GM23248 (cell line): ENCODE measurements at regions not wholly inside any gene's neighbourhood (a gene's known extent, or its start where the extent isn't known, plus 50 kb on each side); places are given as distances from the start of the nearest gene placed in this dataset.

Experiments
- DNase-seq: peaks from one replicate; pipeline ENCODE4 v3.0.0-alpha.2; 2015
- H2AFZ ChIP-seq: fragments of 200-600 bp; sonication (generic); 2 replicates; pipeline ENCODE4 v1.6.1; 2016; ENCODE audit warnings: antibody characterized with exemption
- H3F3A ChIP-seq: fragments of 200-600 bp; sonication (generic); 2 replicates; pipeline ENCODE4 v1.6.1; 2016; ENCODE audit warnings: mild to moderate bottlenecking, antibody characterized with exemption, mixed run types; ENCODE audit not compliant: insufficient read depth
- H3K27ac ChIP-seq: fragments of 200-600 bp; sonication (generic); 2 replicates; pipeline ENCODE4 v1.5.1; 2016; ENCODE audit warnings: mild to moderate bottlenecking
- H3K27me3 ChIP-seq: fragments of 200-600 bp; sonication (generic); replicated peaks from 2 replicates; pipeline ENCODE4 v1.6.1; 2016; ENCODE audit warnings: mild to moderate bottlenecking; ENCODE audit not compliant: insufficient read depth
- H3K36me3 ChIP-seq: fragments of 200-600 bp; sonication (generic); 2 replicates; pipeline ENCODE4 v1.6.1; 2016; ENCODE audit warnings: low read depth, mild to moderate bottlenecking
- H3K4me1 ChIP-seq: fragments of 200-600 bp; sonication (generic); 2 replicates; pipeline ENCODE4 v1.6.1; 2016; ENCODE audit warnings: mild to moderate bottlenecking; ENCODE audit not compliant: insufficient read depth
- H3K4me2 ChIP-seq: fragments of 200-600 bp; sonication (generic); one replicate; pipeline ENCODE4 v1.6.1; 2016; ENCODE audit warnings: mild to moderate bottlenecking; ENCODE audit not compliant: unreplicated experiment
- H3K4me3 ChIP-seq: fragments of 200-600 bp; sonication (generic); 2 replicates; pipeline ENCODE4 v1.5.1; 2016; ENCODE audit warnings: mild to moderate bottlenecking
- H3K79me2 ChIP-seq: fragments of 200-600 bp; sonication (generic); 2 replicates; pipeline ENCODE4 v1.6.1; 2016; ENCODE audit warnings: mild to moderate bottlenecking; ENCODE audit not compliant: insufficient read depth
- H3K9ac ChIP-seq: fragments of 200-600 bp; sonication (generic); 2 replicates; pipeline ENCODE4 v1.6.1; 2016; ENCODE audit warnings: mild to moderate bottlenecking
- H3K9me2 ChIP-seq: fragments of 200-600 bp; sonication (generic); 2 replicates; pipeline ENCODE4 v1.6.1; 2016; ENCODE audit warnings: mixed run types, mild to moderate bottlenecking, moderate library complexity; ENCODE audit not compliant: insufficient read depth
- H3K9me3 ChIP-seq: fragments of 200-600 bp; sonication (generic); one replicate; pipeline ENCODE4 v1.6.1; 2017; ENCODE audit warnings: low read depth
- H4K20me1 ChIP-seq: fragments of 200-600 bp; sonication (generic); 2 replicates; pipeline ENCODE4 v1.6.0; 2016; ENCODE audit not compliant: insufficient read depth
- EZH2 ChIP-seq: fragments of 200-600 bp; sonication (generic); IDR thresholded peaks from 2 replicates; pipeline ENCODE4 v1.6.1; 2018; ENCODE audit warnings: antibody characterized with exemption, mild to moderate bottlenecking; ENCODE audit not compliant: insufficient read depth, poor library complexity, severe bottlenecking
- EZH2phosphoT487 ChIP-seq: fragments of 200-600 bp; sonication (generic); IDR thresholded peaks from 2 replicates; pipeline ENCODE4 v1.6.1; 2018; ENCODE audit warnings: antibody characterized with exemption, moderate library complexity, mild to moderate bottlenecking, low read depth; ENCODE audit not compliant: insufficient read depth
- WGBS, 2 experiments: methylation state at CpG; one replicate each; pipeline ENCODE4 v1.1.6; 2015 to 2017; ENCODE audit warnings: low lambda C conversion rate in 2 of 2, low coverage in 1 of 2; ENCODE audit errors: missing lambda C conversion rate in 2 of 2; 5-methylcytosine and 5-hydroxymethylcytosine counted together
- in situ Hi-C: fragments of 300-500 bp; cut with MboI; formaldehyde crosslinking; loops from 2 replicates; pipeline ENCODE4 v1.15.0; 2020

DNA sequence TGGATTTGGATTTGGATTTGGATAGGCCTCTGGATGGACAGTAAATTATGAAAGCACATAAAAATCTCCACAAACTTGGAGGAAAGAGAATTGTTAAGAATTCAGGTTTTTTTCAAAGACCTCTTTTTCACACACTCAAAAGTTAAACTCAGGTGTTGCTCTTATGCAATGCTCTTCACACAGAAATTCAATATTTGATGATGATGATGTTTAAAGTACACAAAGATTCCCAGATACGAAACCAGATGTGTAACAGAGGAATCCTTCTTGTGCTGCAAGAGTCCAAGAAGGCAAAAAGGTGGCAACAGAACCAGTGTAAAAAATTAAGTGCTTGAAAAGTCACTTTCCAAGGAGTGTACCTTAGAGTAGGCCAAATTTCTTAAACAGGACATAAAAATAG, 75.8 kb upstream of the SPATS2L start:
- Histone ChIP-seq H3K9me3 (no peaks in the 10 kb centered on the region), H3K9me2 (no peaks in the 10 kb centered on the region), H3K9ac (no peak overlapping the region), H3K27me3 (no peaks in the 10 kb centered on the region), H3K79me2 (no peaks in the 10 kb centered on the region), H4K20me1 (no peaks in the 10 kb centered on the region), H3K4me2 (no peak overlapping the region), H3K4me1 (no peaks in the 10 kb centered on the region), H3K27ac (no peak overlapping the region), H3K36me3 (no peaks in the 10 kb centered on the region), H3F3A (no peaks in the 10 kb centered on the region), H2AFZ (no peak overlapping the region), H3K4me3 (no peak overlapping the region)
- TF ChIP-seq EZH2 (no peak), EZH2phosphoT487 (no peak)
- 31 to 36% methylated on average over 1 of the region's 1 CpG for WGBS, 2 experiments
- no peak for DNase-seq
- in situ Hi-C loops = no loop called here

DNA sequence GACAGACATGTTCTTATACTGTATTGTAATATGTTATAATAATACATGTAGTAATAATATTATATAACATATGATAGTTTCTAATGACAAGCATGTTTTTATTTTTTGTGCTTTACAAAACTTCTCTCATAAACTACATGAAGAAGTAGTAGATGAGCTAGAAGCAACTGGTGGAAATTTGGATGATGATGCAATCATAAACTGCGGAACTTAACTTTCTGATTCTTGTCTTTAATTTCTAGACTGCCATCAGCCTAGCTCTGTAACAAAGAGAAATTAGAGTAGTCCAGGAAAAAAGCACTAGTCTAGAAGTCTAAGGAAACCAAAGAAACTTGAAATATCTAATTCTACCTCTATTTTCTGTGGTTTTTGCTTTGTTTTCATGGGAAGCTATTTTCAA, 71.0 kb upstream of the SPATS2L start:
- in situ Hi-C loops = no loop called here
- no peaks in the 10 kb centered on the region for H3K9me2 ChIP-seq
- no peaks in the 10 kb centered on the region for H3F3A ChIP-seq
- no peaks in the 10 kb centered on the region for H3K4me1 ChIP-seq
- DNase-seq = no peak
- H3K9ac ChIP-seq = no peak overlapping the region
- no peaks in the 10 kb centered on the region for H3K27me3 ChIP-seq
- H3K79me2 ChIP-seq = no peaks in the 10 kb centered on the region
- H4K20me1 ChIP-seq = no peaks in the 10 kb centered on the region
- TF ChIP-seq EZH2 = no peak
- no peak for TF ChIP-seq EZH2phosphoT487
- WGBS, 2 experiments = 98 to 100% methylated on average over 1 of the region's 1 CpG
- no peak overlapping the region for H3K27ac ChIP-seq
- H3K4me3 ChIP-seq = no peak overlapping the region
- H3K36me3 ChIP-seq = no peaks in the 10 kb centered on the region
- no peak overlapping the region for H3K4me2 ChIP-seq
- H2AFZ ChIP-seq = no peak overlapping the region
- H3K9me3 ChIP-seq = no peaks in the 10 kb centered on the region

DNA sequence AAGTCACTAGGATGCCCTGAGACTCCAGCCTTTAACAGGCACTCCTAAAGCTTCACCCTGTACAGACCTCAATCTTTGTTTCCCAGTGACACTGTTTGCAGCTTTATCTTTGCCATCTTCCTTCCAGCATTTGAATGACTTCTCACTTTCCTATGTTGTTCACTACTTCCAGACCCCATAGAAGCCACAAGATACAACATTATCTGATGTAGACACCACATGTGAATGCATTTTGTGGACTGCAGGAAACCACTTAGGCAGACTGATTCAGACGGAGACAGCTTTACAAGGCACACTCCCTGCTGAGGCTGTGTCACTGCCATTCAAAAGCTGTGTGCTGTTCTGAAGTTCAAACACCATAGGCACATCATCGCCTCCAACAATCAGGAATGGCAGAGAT, 67.3 kb upstream of the SPATS2L start:
- H3K27ac ChIP-seq = no peak overlapping the region
- no peaks in the 10 kb centered on the region for H3K79me2 ChIP-seq
- H2AFZ ChIP-seq = no peak overlapping the region
- peak; percentile 46 for DNase-seq
- no peak overlapping the region for H3K4me2 ChIP-seq
- TF ChIP-seq EZH2 (no peak), EZH2phosphoT487 (no peak)
- no peak overlapping the region for H3K4me3 ChIP-seq
- no peaks in the 10 kb centered on the region for H3K36me3 ChIP-seq
- H3K9ac ChIP-seq = no peak overlapping the region
- H3K9me3 ChIP-seq = no peaks in the 10 kb centered on the region
- H3K4me1 ChIP-seq = no peaks in the 10 kb centered on the region
- WGBS, 2 experiments = 25 to 34% methylated on average over 2 of the region's 2 CpGs
- H3F3A ChIP-seq = no peaks in the 10 kb centered on the region
- H3K27me3 ChIP-seq = no peaks in the 10 kb centered on the region
- no peaks in the 10 kb centered on the region for H3K9me2 ChIP-seq
- in situ Hi-C loops = no loop called here
- no peaks in the 10 kb centered on the region for H4K20me1 ChIP-seq

DNA sequence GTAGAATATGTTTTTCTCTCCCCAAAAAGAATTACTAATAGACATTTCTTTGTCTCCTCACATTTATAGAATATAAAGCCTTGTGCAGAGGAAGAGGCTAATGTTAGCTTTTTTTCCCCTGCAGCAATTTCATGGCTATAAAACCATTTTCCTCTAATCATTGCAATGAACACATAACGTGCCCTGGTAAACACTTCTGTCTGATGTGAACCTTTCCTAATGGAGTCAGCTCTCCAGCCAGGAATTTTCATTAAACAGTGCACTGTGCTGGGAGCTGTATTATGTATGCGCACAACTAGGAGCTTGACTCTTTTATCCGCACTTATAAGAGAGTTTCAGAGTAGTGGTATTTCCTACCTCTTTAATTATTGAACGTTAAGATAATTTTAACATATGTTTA, 63.9 kb upstream of the SPATS2L start:
- Histone ChIP-seq H3K9ac (no peak overlapping the region), H3K9me3 (no peaks in the 10 kb centered on the region), H3F3A (peaks cover 5% of the 10 kb centered on the region), H3K36me3 (no peaks in the 10 kb centered on the region), H3K4me1 (peaks cover 6% of the 10 kb centered on the region), H3K4me3 (no peak overlapping the region), H2AFZ (no peak overlapping the region), H3K27me3 (no peaks in the 10 kb centered on the region), H4K20me1 (no peaks in the 10 kb centered on the region), H3K9me2 (no peaks in the 10 kb centered on the region), H3K79me2 (no peaks in the 10 kb centered on the region), H3K4me2 (no peak overlapping the region), H3K27ac (no peak overlapping the region)
- no peak for TF ChIP-seq EZH2phosphoT487
- TF ChIP-seq EZH2 = no peak
- no peak for DNase-seq
- 54 to 55% methylated on average over 4 of the region's 4 CpGs for WGBS, 2 experiments
- in situ Hi-C loops = no loop called here

DNA sequence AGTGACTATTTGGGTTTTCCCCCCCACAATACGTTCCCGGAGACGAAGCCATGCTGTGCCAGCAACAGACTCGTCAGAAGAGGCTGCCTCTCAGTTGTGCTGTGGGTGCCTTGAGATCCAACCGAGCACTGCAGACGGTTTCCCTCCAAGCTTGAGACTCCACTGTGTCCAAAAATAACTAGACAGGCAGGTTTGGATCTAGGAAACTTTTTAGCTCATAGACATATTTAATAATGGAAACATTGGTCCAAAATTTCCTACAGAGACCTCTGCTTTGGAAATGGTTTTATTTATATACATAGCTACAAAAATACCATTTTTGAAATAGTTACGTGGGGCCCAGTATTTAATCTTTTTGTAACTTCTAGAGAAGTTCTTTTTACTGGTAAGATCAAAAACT, 63.1 kb upstream of the SPATS2L start:
- Histone ChIP-seq H3K36me3 (no peaks in the 10 kb centered on the region), H3K27me3 (no peaks in the 10 kb centered on the region), H4K20me1 (no peaks in the 10 kb centered on the region), H3K4me1 (peaks cover 11% of the 10 kb centered on the region), H3K9me2 (no peaks in the 10 kb centered on the region), H3F3A (peaks cover 11% of the 10 kb centered on the region), H3K9ac (no peak overlapping the region), H3K4me3 (no peak overlapping the region), H3K79me2 (no peaks in the 10 kb centered on the region), H3K4me2 (no peak overlapping the region), H2AFZ (no peak overlapping the region), H3K27ac (no peak overlapping the region), H3K9me3 (no peaks in the 10 kb centered on the region)
- no peak for TF ChIP-seq EZH2phosphoT487
- TF ChIP-seq EZH2 = no peak
- 83 to 94% methylated on average over 7 of the region's 7 CpGs for WGBS, 2 experiments
- DNase-seq = no peak
- in situ Hi-C loops = no loop called here
